ENCODE measurements at regions not wholly inside any gene's neighbourhood (a gene's known extent, or its start where the extent isn't known, plus 50 kb on each side); places are given as distances from the start of the nearest gene placed in this dataset.
"Not testable (repeated sequence)": the region's sequence is repeated elsewhere in the genome, so short reads cannot be mapped to it uniquely, and the experiment has no call there.

- WGBS, 2 donors: 6 to 13% methylated on average over 3 to 15 of the region's 19 CpGs
- DNase-seq: no peak
- H3K4me3 ChIP-seq: peak overlapping the region; percentile 33 to 74 (median 47)
- intact Hi-C loops (cut with DNase I): no loop called here
- no peaks in the 10 kb centered on the region for H3K9me3 ChIP-seq
- peak overlapping the region; percentile 60 to 87 (median 79) for H3K27ac ChIP-seq
- peaks cover 0 to 8% (median 0%) of the 10 kb centered on the region in 4 donors for H3K27me3 ChIP-seq
- peaks cover 0 to 22% (median 11%) of the 10 kb centered on the region in 3 donors for H3K4me1 ChIP-seq
- H3K36me3 ChIP-seq: no peaks in the 10 kb centered on the region
- TF ChIP-seq CTCF (IDR thresholded peaks at IDR 0.05): no peak
- TF ChIP-seq POLR2A (IDR thresholded peaks at IDR 0.05): no peak
Measured at GRCh38 chr15:98547741-98548138, 100.6 kb upstream of the IGF1R start.

GRCh38 chr15:98548139-98548971 is 100.0 kb upstream of the IGF1R start:
- peak in 2 of 6 experiments; percentile 8 to 11 for TF ChIP-seq CTCF (IDR thresholded peaks at IDR 0.05)
- TF ChIP-seq POLR2A (IDR thresholded peaks at IDR 0.05): no peak
- peak overlapping the region; percentile 60 to 87 (median 79) for H3K27ac ChIP-seq
- peak; percentile 6 for DNase-seq
- H3K36me3 ChIP-seq: no peaks in the 10 kb centered on the region
- 0 to 3% methylated on average over 16 to 17 of the region's 65 CpGs for WGBS, 2 donors
- H3K4me1 ChIP-seq: peaks cover 0 to 22% (median 11%) of the 10 kb centered on the region in 3 donors
- peak overlapping the region; percentile 33 to 74 (median 47) for H3K4me3 ChIP-seq
- H3K27me3 ChIP-seq: peaks cover 0 to 8% (median 0%) of the 10 kb centered on the region in 4 donors
- no peaks in the 10 kb centered on the region for H3K9me3 ChIP-seq
- intact Hi-C loops (cut with DNase I): no loop called here

- Histone ChIP-seq H3K36me3 (no peaks in the 10 kb centered on the region), H3K9me3 (no peaks in the 10 kb centered on the region), H3K4me1 (peaks cover 0 to 22% (median 11%) of the 10 kb centered on the region in 3 donors), H3K27ac (peak overlapping the region in 3 of 4 donors; percentile 78 to 87 (median 80)), H3K27me3 (peaks cover 0 to 8% (median 0%) of the 10 kb centered on the region in 4 donors), H3K4me3 (peak overlapping the region; percentile 33 to 74 (median 47))
- WGBS, 2 donors: 61 to 67% methylated on average over 10 of the region's 11 CpGs
- intact Hi-C loops (cut with DNase I): no loop called here
- no peak for DNase-seq
- TF ChIP-seq CTCF (IDR thresholded peaks at IDR 0.05) (no peak), POLR2A (IDR thresholded peaks at IDR 0.05) (no peak)
Measured at GRCh38 chr15:98549003-98549402, 99.3 kb upstream of the IGF1R start.

- Histone ChIP-seq H3K9me3 (no peaks in the 10 kb centered on the region), H3K36me3 (no peaks in the 10 kb centered on the region), H3K27ac (no peak overlapping the region), H3K4me1 (peaks cover 0 to 22% (median 11%) of the 10 kb centered on the region in 3 donors), H3K4me3 (no peak overlapping the region), H3K27me3 (peaks cover 0 to 8% (median 0%) of the 10 kb centered on the region in 4 donors)
- no peak for TF ChIP-seq POLR2A (IDR thresholded peaks at IDR 0.05)
- TF ChIP-seq CTCF (IDR thresholded peaks at IDR 0.05): no peak
- intact Hi-C loops (cut with DNase I): no loop called here
- WGBS, 2 donors: 92 to 93% methylated on average over 7 to 8 of the region's 26 CpGs
- DNase-seq: no peak
Measured at GRCh38 chr15:98549741-98550140, 98.6 kb upstream of the IGF1R start.

GRCh38 chr15:98550363-98550762 is 98.0 kb upstream of the IGF1R start:
- H3K4me1 ChIP-seq: peaks cover 0 to 22% (median 11%) of the 10 kb centered on the region in 3 donors
- H3K9me3 ChIP-seq; DNase-seq; intact Hi-C loops (cut with DNase I); H3K27ac ChIP-seq; H3K4me3 ChIP-seq; H3K36me3 ChIP-seq; H3K27me3 ChIP-seq: not testable (repeated sequence)
- WGBS, 2 donors: 89 to 100% methylated on average over 5 to 7 of the region's 7 CpGs

Measured in esophagus squamous epithelium (tissue), 5 donors.